ENCODE measurements at regions not wholly inside any gene's neighbourhood (a gene's known extent, or its start where the extent isn't known, plus 50 kb on each side); places are given as distances from the start of the nearest gene placed in this dataset.

- no peak for TF ChIP-seq TAF1 (IDR thresholded peaks at IDR 0.05; ENCODE audit: low read depth)
- no peak for TF ChIP-seq CTCF (IDR thresholded peaks at IDR 0.05; ENCODE audit: poor library complexity, severe bottlenecking)
- TF ChIP-seq MXI1 (conservative IDR thresholded peaks at IDR 0.05; ENCODE audit: poor library complexity, severe bottlenecking): no peak
- TF ChIP-seq POLR2AphosphoS5 (IDR thresholded peaks at IDR 0.05): no peak
- TF ChIP-seq SMC3 (conservative IDR thresholded peaks at IDR 0.05; ENCODE audit: poor library complexity): no peak
- TF ChIP-seq EZH2 (IDR thresholded peaks at IDR 0.05; ENCODE audit: borderline replicate concordance, insufficient read depth, low read length, poor library complexity, severe bottlenecking): no peak
- TF ChIP-seq RAD21 (conservative IDR thresholded peaks at IDR 0.05): no peak
- no peak for TF ChIP-seq REST (IDR thresholded peaks at IDR 0.05; ENCODE audit: borderline replicate concordance)
Observed at GRCh38 chr6:133699741-133700385, 189.1 kb upstream of the TCF21 start.

All from neural cell (in vitro differentiated cells).